IPS DF 6.9 (cell line): ENCODE measurements at regions not wholly inside any gene's neighbourhood (a gene's known extent, or its start where the extent isn't known, plus 50 kb on each side); places are given as distances from the start of the nearest gene placed in this dataset.

Experiments
- DNase-seq: peaks from one replicate; pipeline ENCODE4 v3.0.0-alpha.2; 2013; ENCODE audit warnings: low read depth, low spot score
- H3K27ac ChIP-seq: one replicate; pipeline ENCODE4 v1.5.1; 2013; ENCODE audit warnings: low read length, control low read depth
- H3K27me3 ChIP-seq: 2 replicates; pipeline ENCODE4 v1.6.1; 2013; ENCODE audit warnings: mild to moderate bottlenecking, low read length; ENCODE audit not compliant: control insufficient read depth, insufficient read depth
- H3K36me3 ChIP-seq: 2 replicates; pipeline ENCODE4 v1.6.1; 2013; ENCODE audit warnings: low read length; ENCODE audit not compliant: control insufficient read depth, insufficient read depth
- H3K4me1 ChIP-seq: 2 replicates; pipeline ENCODE4 v1.6.1; 2013; ENCODE audit warnings: low read length; ENCODE audit not compliant: control insufficient read depth, insufficient read depth
- H3K4me3 ChIP-seq: 2 replicates; pipeline ENCODE4 v1.5.1; 2013; ENCODE audit warnings: mild to moderate bottlenecking, low read length
- H3K9me3 ChIP-seq: 2 replicates; pipeline ENCODE4 v1.6.1; 2013; ENCODE audit warnings: low read length, inconsistent platforms; ENCODE audit not compliant: control insufficient read depth, insufficient read depth
- WGBS: extraction: QIAGEN DNeasy Blood & Tissue Kit; methylation state at CpG from one replicate; pipeline ENCODE4 v1.1.7; 2013; ENCODE audit warnings: mixed read lengths, missing lambda C conversion rate; ENCODE audit not compliant: insufficient read length, insufficient coverage; 5-methylcytosine and 5-hydroxymethylcytosine counted together

- no CpG with 5 or more reads among the region's 5 CpGs for WGBS
- no peak for DNase-seq
- Histone ChIP-seq H3K36me3 (no peaks in the 10 kb centered on the region), H3K4me3 (no peak overlapping the region), H3K27ac (no peak overlapping the region), H3K9me3 (no peaks in the 10 kb centered on the region), H3K27me3 (no peaks in the 10 kb centered on the region), H3K4me1 (no peaks in the 10 kb centered on the region)
Observed at GRCh38 chrX:20322887-20323286, 56.2 kb upstream of the RPS6KA3 start.

GRCh38 chrX:20320461-20321159, 53.9 kb upstream of the RPS6KA3 start:
- H3K4me3 ChIP-seq = no peak overlapping the region
- no peaks in the 10 kb centered on the region for H3K4me1 ChIP-seq
- H3K9me3 ChIP-seq = no peaks in the 10 kb centered on the region
- no peaks in the 10 kb centered on the region for H3K27me3 ChIP-seq
- H3K36me3 ChIP-seq = no peaks in the 10 kb centered on the region
- H3K27ac ChIP-seq = no peak overlapping the region
- WGBS = no CpG with 5 or more reads among the region's 12 CpGs
- DNase-seq = no peak

- no CpG with 5 or more reads among the region's 4 CpGs for WGBS
- no peak overlapping the region for H3K27ac ChIP-seq
Observed at GRCh38 chrX:20319054-20319453, 52.3 kb upstream of the RPS6KA3 start.

GRCh38 chrX:20317873-20318272, 51.2 kb upstream of the RPS6KA3 start:
- Histone ChIP-seq H3K4me1 (no peaks in the 10 kb centered on the region), H3K36me3 (no peaks in the 10 kb centered on the region), H3K9me3 (no peaks in the 10 kb centered on the region), H3K27me3 (no peaks in the 10 kb centered on the region), H3K4me3 (no peak overlapping the region), H3K27ac (no peak overlapping the region)
- no CpG with 5 or more reads among the region's 5 CpGs for WGBS
- no peak for DNase-seq

More at GRCh38 chrX:20319054-20319453, 52.3 kb upstream of the RPS6KA3 start:
- no peaks in the 10 kb centered on the region for H3K4me1 ChIP-seq
- DNase-seq = no peak
- no peaks in the 10 kb centered on the region for H3K36me3 ChIP-seq
- H3K27me3 ChIP-seq = no peaks in the 10 kb centered on the region
- no peak overlapping the region for H3K4me3 ChIP-seq
- no peaks in the 10 kb centered on the region for H3K9me3 ChIP-seq
